ENCODE measurements at regions not wholly inside any gene's neighbourhood (a gene's known extent, or its start where the extent isn't known, plus 50 kb on each side); places are given as distances from the start of the nearest gene placed in this dataset.

DNA sequence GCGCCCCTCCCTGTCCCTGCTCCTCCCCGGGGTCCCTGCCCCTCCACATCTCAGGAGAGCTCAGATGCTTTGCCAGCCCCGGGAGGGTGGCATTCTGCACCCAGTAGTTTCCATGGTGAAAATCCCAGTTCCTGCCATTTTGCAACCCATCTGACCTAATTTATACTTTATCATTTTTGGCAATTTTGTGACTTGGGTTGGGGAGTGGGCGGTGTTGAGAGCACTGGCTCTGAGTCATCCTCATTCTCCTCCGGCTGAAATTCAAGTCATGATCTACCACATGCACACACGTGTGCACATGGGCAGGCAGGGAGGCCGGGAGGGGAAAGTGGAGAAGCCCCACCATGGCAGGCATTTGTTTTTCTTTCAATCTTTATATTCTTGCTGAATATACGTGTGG, 208.6 kb downstream of the URI1 start:
- Histone ChIP-seq H4K20me1 (replicated peaks; ENCODE audit: control insufficient read depth, insufficient read depth, low read length) (0 out of 2 replicates have a peak, but pooled peaks cover 3% of the 10 kb centered on the region), H3K4me1 (replicated peaks in 1 of 2; ENCODE audit: control insufficient read depth in 2 of 2, insufficient read depth in 2 of 2, low read length in 2 of 2) (no peaks in the 10 kb centered on the region), H3K4me3 (no peak overlapping the region), H3K4me2 (ENCODE audit: insufficient read depth, low read length) (no peak overlapping the region), H3K36me3 (ENCODE audit: control insufficient read depth, insufficient read depth, low read length) (no peaks in the 10 kb centered on the region), H3K27ac (ENCODE audit: extremely low read depth, low read depth, low read length) (no peak overlapping the region), H3K9me1 (ENCODE audit: control insufficient read depth, insufficient read depth, low read length) (no peaks in the 10 kb centered on the region), H3K27me3 (ENCODE audit: control insufficient read depth in 2 of 2, insufficient read depth in 2 of 2, low read length in 2 of 2) (peaks cover 12 to 41% of the 10 kb centered on the region in 2 experiments), H3K79me2 (ENCODE audit: control insufficient read depth, insufficient read depth, low read length) (no peaks in the 10 kb centered on the region), H3K9ac (ENCODE audit: insufficient read depth in 1 of 2, low read depth in 2 of 2, low read length in 2 of 2) (no peak overlapping the region), H3K9me3 (replicated peaks; ENCODE audit: control insufficient read depth, insufficient read depth, low read depth, low read length) (no peaks in the 10 kb centered on the region), H2AFZ (ENCODE audit: low read depth, low read length) (no peak overlapping the region)
- DNase-seq (ENCODE audit: extremely low read depth in 1 of 4, low spot score in 3 of 4) (no peak), FAIRE-seq (no peak), ATAC-seq (no peak)
- TF ChIP-seq, protein P1, sequence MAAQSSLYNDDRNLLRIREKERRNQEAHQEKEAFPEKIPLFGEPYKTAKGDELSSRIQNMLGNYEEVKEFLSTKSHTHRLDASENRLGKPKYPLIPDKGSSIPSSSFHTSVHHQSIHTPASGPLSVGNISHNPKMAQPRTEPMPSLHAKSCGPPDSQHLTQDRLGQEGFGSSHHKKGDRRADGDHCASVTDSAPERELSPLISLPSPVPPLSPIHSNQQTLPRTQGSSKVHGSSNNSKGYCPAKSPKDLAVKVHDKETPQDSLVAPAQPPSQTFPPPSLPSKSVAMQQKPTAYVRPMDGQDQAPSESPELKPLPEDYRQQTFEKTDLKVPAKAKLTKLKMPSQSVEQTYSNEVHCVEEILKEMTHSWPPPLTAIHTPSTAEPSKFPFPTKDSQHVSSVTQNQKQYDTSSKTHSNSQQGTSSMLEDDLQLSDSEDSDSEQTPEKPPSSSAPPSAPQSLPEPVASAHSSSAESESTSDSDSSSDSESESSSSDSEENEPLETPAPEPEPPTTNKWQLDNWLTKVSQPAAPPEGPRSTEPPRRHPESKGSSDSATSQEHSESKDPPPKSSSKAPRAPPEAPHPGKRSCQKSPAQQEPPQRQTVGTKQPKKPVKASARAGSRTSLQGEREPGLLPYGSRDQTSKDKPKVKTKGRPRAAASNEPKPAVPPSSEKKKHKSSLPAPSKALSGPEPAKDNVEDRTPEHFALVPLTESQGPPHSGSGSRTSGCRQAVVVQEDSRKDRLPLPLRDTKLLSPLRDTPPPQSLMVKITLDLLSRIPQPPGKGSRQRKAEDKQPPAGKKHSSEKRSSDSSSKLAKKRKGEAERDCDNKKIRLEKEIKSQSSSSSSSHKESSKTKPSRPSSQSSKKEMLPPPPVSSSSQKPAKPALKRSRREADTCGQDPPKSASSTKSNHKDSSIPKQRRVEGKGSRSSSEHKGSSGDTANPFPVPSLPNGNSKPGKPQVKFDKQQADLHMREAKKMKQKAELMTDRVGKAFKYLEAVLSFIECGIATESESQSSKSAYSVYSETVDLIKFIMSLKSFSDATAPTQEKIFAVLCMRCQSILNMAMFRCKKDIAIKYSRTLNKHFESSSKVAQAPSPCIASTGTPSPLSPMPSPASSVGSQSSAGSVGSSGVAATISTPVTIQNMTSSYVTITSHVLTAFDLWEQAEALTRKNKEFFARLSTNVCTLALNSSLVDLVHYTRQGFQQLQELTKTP (IDR thresholded peaks at IDR 0.05; ENCODE audit: low read depth in 1 of 2, partially characterized antibody in 2 of 2), result no peak
- TF ChIP-seq, protein P2, sequence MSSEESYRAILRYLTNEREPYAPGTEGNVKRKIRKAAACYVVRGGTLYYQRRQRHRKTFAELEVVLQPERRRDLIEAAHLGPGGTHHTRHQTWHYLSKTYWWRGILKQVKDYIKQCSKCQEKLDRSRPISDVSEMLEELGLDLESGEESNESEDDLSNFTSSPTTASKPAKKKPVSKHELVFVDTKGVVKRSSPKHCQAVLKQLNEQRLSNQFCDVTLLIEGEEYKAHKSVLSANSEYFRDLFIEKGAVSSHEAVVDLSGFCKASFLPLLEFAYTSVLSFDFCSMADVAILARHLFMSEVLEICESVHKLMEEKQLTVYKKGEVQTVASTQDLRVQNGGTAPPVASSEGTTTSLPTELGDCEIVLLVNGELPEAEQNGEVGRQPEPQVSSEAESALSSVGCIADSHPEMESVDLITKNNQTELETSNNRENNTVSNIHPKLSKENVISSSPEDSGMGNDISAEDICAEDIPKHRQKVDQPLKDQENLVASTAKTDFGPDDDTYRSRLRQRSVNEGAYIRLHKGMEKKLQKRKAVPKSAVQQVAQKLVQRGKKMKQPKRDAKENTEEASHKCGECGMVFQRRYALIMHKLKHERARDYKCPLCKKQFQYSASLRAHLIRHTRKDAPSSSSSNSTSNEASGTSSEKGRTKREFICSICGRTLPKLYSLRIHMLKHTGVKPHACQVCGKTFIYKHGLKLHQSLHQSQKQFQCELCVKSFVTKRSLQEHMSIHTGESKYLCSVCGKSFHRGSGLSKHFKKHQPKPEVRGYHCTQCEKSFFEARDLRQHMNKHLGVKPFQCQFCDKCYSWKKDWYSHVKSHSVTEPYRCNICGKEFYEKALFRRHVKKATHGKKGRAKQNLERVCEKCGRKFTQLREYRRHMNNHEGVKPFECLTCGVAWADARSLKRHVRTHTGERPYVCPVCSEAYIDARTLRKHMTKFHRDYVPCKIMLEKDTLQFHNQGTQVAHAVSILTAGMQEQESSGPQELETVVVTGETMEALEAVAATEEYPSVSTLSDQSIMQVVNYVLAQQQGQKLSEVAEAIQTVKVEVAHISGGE (CRISPR knock-in tag; IDR thresholded peaks at IDR 0.05), result no peak
- TF ChIP-seq JUND (IDR thresholded peaks at IDR 0.05; ENCODE audit: borderline replicate concordance, low read depth, low read length), result no peak
- TF ChIP-seq JUND (tag; IDR thresholded peaks at IDR 0.05; ENCODE audit: borderline replicate concordance, low read depth, low read length), result no peak
- TF ChIP-seq CHD2 (IDR thresholded peaks at IDR 0.05; ENCODE audit: low read depth, low read length), result no peak
- no peak for TF ChIP-seq ZKSCAN3 (CRISPR knock-in tag; IDR thresholded peaks at IDR 0.05)
- no peak for TF ChIP-seq HOXB6 (CRISPR knock-in tag; IDR thresholded peaks at IDR 0.05; ENCODE audit: borderline replicate concordance)
- TF ChIP-seq BMI1 (IDR thresholded peaks at IDR 0.05; ENCODE audit: low read length), result no peak
- TF ChIP-seq GATA2 (CRISPR knock-in tag; IDR thresholded peaks at IDR 0.05), result no peak
- BruUV-seq (replicated peaks), result no TSS peak
- intact Hi-C loops (cut with micrococcal nuclease), result no loop called here
- CTCF ChIA-PET (ENCODE audit: low intra/inter-chr PET ratio), result no interaction called here
- in situ Hi-C loops (cut with MboI), result no loop called here
- POLR2A ChIA-PET, result no interaction called here
- WGBS (ENCODE audit: insufficient coverage, low coverage, missing lambda C conversion rate), result 6% methylated on average over 8 of the region's 8 CpGs

Data from K562 (cell line).